Natural killer cell (primary cell): ENCODE measurements at regions not wholly inside any gene's neighbourhood (a gene's known extent, or its start where the extent isn't known, plus 50 kb on each side); places are given as distances from the start of the nearest gene placed in this dataset.
A peak's percentile ranks its signal among the peaks of the same experiment; 100 is the strongest.

Source experiments
- ATAC-seq, 3 donors: fragments of 150-1000 bp in 2 of 3; fragments of 200-7000 bp in 1 of 3; cut with Tn5 transposase; 1 replicate in 1 of 3; 2 replicates in 2 of 3; pipeline ENCODE4 v1.10.0; 2021; ENCODE audit warnings: mild to moderate bottlenecking in 2 of 3, moderate library complexity in 2 of 3
- DNase-seq, 2 donors: peaks; one replicate each; pipeline versions ENCODE4 v3.0.0 to v3.0.0-alpha.2; 2013 to 2021; ENCODE audit warnings: mixed read lengths in 1 of 2
- H3K27ac ChIP-seq: one replicate; pipeline ENCODE4 v1.5.1; 2013; ENCODE audit warnings: mild to moderate bottlenecking, low read length
- H3K27me3 ChIP-seq: one replicate; pipeline ENCODE4 v1.6.1; 2013; ENCODE audit warnings: low read length; ENCODE audit not compliant: control insufficient read depth, insufficient read depth
- H3K36me3 ChIP-seq: one replicate; pipeline ENCODE4 v1.6.1; 2013; ENCODE audit warnings: low read length; ENCODE audit not compliant: control insufficient read depth, insufficient read depth
- H3K4me1 ChIP-seq: one replicate; pipeline ENCODE4 v1.6.1; 2013; ENCODE audit warnings: low read length; ENCODE audit not compliant: control insufficient read depth, insufficient read depth
- H3K4me3 ChIP-seq: one replicate; pipeline ENCODE4 v1.5.1; 2013; ENCODE audit warnings: low read length
- H3K9me3 ChIP-seq: one replicate; pipeline ENCODE4 v1.6.1; 2013; ENCODE audit warnings: low read length; ENCODE audit not compliant: control insufficient read depth, insufficient read depth
- H3K27ac Mint-ChIP-seq, 2 donors: one replicate each; pipeline ENCODE4 v1.8.0; 2022; ENCODE audit warnings: mild to moderate bottlenecking in 2 of 2, mixed read lengths in 2 of 2, moderate library complexity in 1 of 2
- H3K27me3 Mint-ChIP-seq, 2 donors: one replicate each; pipeline ENCODE4 v1.8.0; 2022; ENCODE audit warnings: low read depth in 2 of 2, mixed read lengths in 2 of 2
- H3K36me3 Mint-ChIP-seq: one replicate; pipeline ENCODE4 v1.8.0; 2022; ENCODE audit warnings: mixed read lengths
- H3K4me1 Mint-ChIP-seq, 2 donors: one replicate each; pipeline ENCODE4 v1.8.0; 2022; ENCODE audit warnings: mixed read lengths in 2 of 2
- H3K4me3 Mint-ChIP-seq: one replicate; pipeline ENCODE4 v1.8.0; 2022; ENCODE audit warnings: mild to moderate bottlenecking, moderate library complexity, mixed read lengths
- H3K9me3 Mint-ChIP-seq, 2 donors: one replicate each; pipeline ENCODE4 v1.8.0; 2022; ENCODE audit warnings: mixed read lengths in 2 of 2
- CTCF ChIP-seq: fragments of 200-600 bp; IDR thresholded peaks from one replicate; pipeline ENCODE4 v1.8.0; 2022; ENCODE audit warnings: antibody characterized with exemption
- WGBS: methylation state at CpG from one replicate; pipeline ENCODE4 v1.1.7; 2013; ENCODE audit warnings: missing lambda C conversion rate; ENCODE audit not compliant: insufficient coverage; 5-methylcytosine and 5-hydroxymethylcytosine counted together
- intact Hi-C: fragments of 100-400 bp; cut with micrococcal nuclease; formaldehyde crosslinking; loops from one replicate; pipeline ENCODE4 v1.14.2; 2022

- no peak overlapping the region for H3K27ac ChIP-seq
- Mint-ChIP-seq H3K4me3 (no peak overlapping the region), H3K9me3 (peaks cover 0 to 2% of the 10 kb centered on the region in 2 donors), H3K4me1 (no peaks in the 10 kb centered on the region), H3K36me3 (no peaks in the 10 kb centered on the region), H3K27ac (no peak overlapping the region), H3K27me3 (peaks cover 14 to 20% of the 10 kb centered on the region in 2 donors)
- H3K4me1 ChIP-seq, result no peaks in the 10 kb centered on the region
- no peaks in the 10 kb centered on the region for H3K27me3 ChIP-seq
- 90% methylated on average over 6 of the region's 6 CpGs for WGBS
- ATAC-seq, result no peak
- no peak overlapping the region for H3K4me3 ChIP-seq
- no peaks in the 10 kb centered on the region for H3K9me3 ChIP-seq
- H3K36me3 ChIP-seq, result no peaks in the 10 kb centered on the region
- no peak for TF ChIP-seq CTCF
- DNase-seq, result no peak
- intact Hi-C loops, result no loop called here
These were observed 254.3 kb upstream of the TNP1 start for GRCh38 chr2:217114117-217114516.

- ATAC-seq, result no peak
- Histone ChIP-seq H3K4me3 (no peak overlapping the region), H3K27ac (no peak overlapping the region), H3K36me3 (no peaks in the 10 kb centered on the region), H3K9me3 (no peaks in the 10 kb centered on the region), H3K4me1 (no peaks in the 10 kb centered on the region), H3K27me3 (no peaks in the 10 kb centered on the region)
- peaks cover 14 to 20% of the 10 kb centered on the region in 2 donors for H3K27me3 Mint-ChIP-seq
- no peak for DNase-seq
- no peaks in the 10 kb centered on the region for H3K36me3 Mint-ChIP-seq
- 96% methylated on average over 4 of the region's 4 CpGs for WGBS
- intact Hi-C loops, result no loop called here
- no peaks in the 10 kb centered on the region for H3K4me1 Mint-ChIP-seq
- H3K27ac Mint-ChIP-seq, result no peak overlapping the region
- no peak for TF ChIP-seq CTCF
- no peak overlapping the region for H3K4me3 Mint-ChIP-seq
- peaks cover 0 to 2% of the 10 kb centered on the region in 2 donors for H3K9me3 Mint-ChIP-seq
These were observed 253.6 kb upstream of the TNP1 start for GRCh38 chr2:217113491-217113890.

- no peak for DNase-seq
- WGBS, result 95% methylated on average over 3 of the region's 3 CpGs
- Histone ChIP-seq H3K4me1 (peaks cover 2% of the 10 kb centered on the region), H3K36me3 (no peaks in the 10 kb centered on the region), H3K9me3 (no peaks in the 10 kb centered on the region), H3K4me3 (no peak overlapping the region), H3K27me3 (no peaks in the 10 kb centered on the region), H3K27ac (no peak overlapping the region)
- TF ChIP-seq CTCF, result no peak
- Mint-ChIP-seq H3K4me1 (peaks cover 5% of the 10 kb centered on the region in 2 donors), H3K36me3 (no peaks in the 10 kb centered on the region), H3K27ac (no peak overlapping the region), H3K9me3 (peaks cover 0 to 2% of the 10 kb centered on the region in 2 donors), H3K27me3 (peaks cover 3 to 9% of the 10 kb centered on the region in 2 donors), H3K4me3 (no peak overlapping the region)
- ATAC-seq, result no peak
- intact Hi-C loops, result no loop called here
These were observed 250.7 kb upstream of the TNP1 start for GRCh38 chr2:217110550-217110949.

- no peak for DNase-seq
- WGBS, result 74% methylated on average over 4 of the region's 4 CpGs
These were observed 248.7 kb upstream of the TNP1 start for GRCh38 chr2:217108575-217109027.

More at GRCh38 chr2:217108575-217109027, 248.7 kb upstream of the TNP1 start:
- peak in 1 of 3 donors; percentile 62 for ATAC-seq
- H3K27me3 Mint-ChIP-seq, result peaks cover 3 to 6% of the 10 kb centered on the region in 2 donors
- TF ChIP-seq CTCF, result no peak
- no peak overlapping the region for H3K4me3 Mint-ChIP-seq
- Histone ChIP-seq H3K4me1 (peaks cover 2% of the 10 kb centered on the region), H3K27ac (no peak overlapping the region), H3K4me3 (no peak overlapping the region), H3K36me3 (no peaks in the 10 kb centered on the region), H3K27me3 (no peaks in the 10 kb centered on the region), H3K9me3 (no peaks in the 10 kb centered on the region)
- peaks cover 0 to 2% of the 10 kb centered on the region in 2 donors for H3K9me3 Mint-ChIP-seq
- H3K36me3 Mint-ChIP-seq, result no peaks in the 10 kb centered on the region
- H3K4me1 Mint-ChIP-seq, result peaks cover 5 to 11% of the 10 kb centered on the region in 2 donors
- intact Hi-C loops, result no loop called here
- H3K27ac Mint-ChIP-seq, result no peak overlapping the region
